Fibroblast of lung (primary cell): ENCODE measurements at regions not wholly inside any gene's neighbourhood (a gene's known extent, or its start where the extent isn't known, plus 50 kb on each side); places are given as distances from the start of the nearest gene placed in this dataset.

Experiments used
- DNase-seq, 2 donors: peaks; one replicate each; pipeline versions ENCODE4 v3.0.0 to v3.0.0-alpha.2; 2010; ENCODE audit warnings: low read depth in 2 of 2
- H2AFZ ChIP-seq: 2 replicates; pipeline ENCODE4 v1.5.1; 2012; ENCODE audit warnings: low read length, control low read depth, inconsistent platforms
- H3K27ac ChIP-seq: 2 replicates; pipeline ENCODE4 v1.5.1; 2011; ENCODE audit warnings: low read length, control low read depth; ENCODE audit not compliant: insufficient read depth
- H3K27me3 ChIP-seq: 2 replicates; pipeline ENCODE4 v1.5.1; 2011; ENCODE audit warnings: mild to moderate bottlenecking, low read length; ENCODE audit not compliant: control insufficient read depth, insufficient read depth
- H3K36me3 ChIP-seq: 2 replicates; pipeline ENCODE4 v1.5.1; 2011; ENCODE audit warnings: low read length; ENCODE audit not compliant: control insufficient read depth, insufficient read depth
- H3K4me1 ChIP-seq: 2 replicates; pipeline ENCODE4 v1.5.1; 2011; ENCODE audit warnings: low read length; ENCODE audit not compliant: control insufficient read depth, insufficient read depth; ENCODE audit errors: extremely low read depth
- H3K4me2 ChIP-seq: 2 replicates; pipeline ENCODE4 v1.5.1; 2011; ENCODE audit warnings: low read length, control low read depth; ENCODE audit not compliant: insufficient read depth; ENCODE audit errors: extremely low read depth
- H3K4me3 ChIP-seq, 4 experiments: fragments of 200-600 bp in 1 of 4; sonication (generic) in 1 of 4; replicated peaks in 1 of 4; 2 replicates each; pipeline ENCODE4 v1.5.1; 2011 to 2016; ENCODE audit warnings: low read length in 4 of 4, low read depth in 3 of 4, mild to moderate bottlenecking in 3 of 4, control low read depth in 2 of 4, inconsistent platforms in 1 of 4, mixed read lengths in 1 of 4; ENCODE audit not compliant: insufficient read depth in 1 of 4; ENCODE audit errors: control extremely low read depth in 1 of 4
- H3K79me2 ChIP-seq: 2 replicates; pipeline ENCODE4 v1.5.1; 2012; ENCODE audit warnings: mild to moderate bottlenecking, low read length, inconsistent platforms; ENCODE audit not compliant: control insufficient read depth, insufficient read depth
- H3K9ac ChIP-seq: 2 replicates; pipeline ENCODE4 v1.5.1; 2011; ENCODE audit warnings: mild to moderate bottlenecking, low read length, control low read depth; ENCODE audit not compliant: insufficient read depth
- H3K9me3 ChIP-seq: 2 replicates; pipeline ENCODE4 v1.5.1; 2012; ENCODE audit warnings: low read depth, low read length; ENCODE audit not compliant: control insufficient read depth, insufficient read depth
- H4K20me1 ChIP-seq: 2 replicates; pipeline ENCODE4 v1.5.1; 2011; ENCODE audit warnings: low read length; ENCODE audit not compliant: control insufficient read depth, insufficient read depth; ENCODE audit errors: extremely low read depth
- CTCF ChIP-seq, 2 donors: IDR thresholded peaks in 1 of 2; conservative IDR thresholded peaks in 1 of 2; 1 replicate in 1 of 2; 2 replicates in 1 of 2; pipeline ENCODE4 v1.5.1; 2011 to 2012; ENCODE audit warnings: low read length in 2 of 2, control low read depth in 1 of 2, inconsistent platforms in 1 of 2, low read depth in 1 of 2, mild to moderate bottlenecking in 1 of 2
- EZH2 ChIP-seq: IDR thresholded peaks from 2 replicates; pipeline ENCODE4 v1.5.1; 2012; ENCODE audit warnings: low read length, control low read depth, mild to moderate bottlenecking; ENCODE audit errors: missing control alignments

DNA sequence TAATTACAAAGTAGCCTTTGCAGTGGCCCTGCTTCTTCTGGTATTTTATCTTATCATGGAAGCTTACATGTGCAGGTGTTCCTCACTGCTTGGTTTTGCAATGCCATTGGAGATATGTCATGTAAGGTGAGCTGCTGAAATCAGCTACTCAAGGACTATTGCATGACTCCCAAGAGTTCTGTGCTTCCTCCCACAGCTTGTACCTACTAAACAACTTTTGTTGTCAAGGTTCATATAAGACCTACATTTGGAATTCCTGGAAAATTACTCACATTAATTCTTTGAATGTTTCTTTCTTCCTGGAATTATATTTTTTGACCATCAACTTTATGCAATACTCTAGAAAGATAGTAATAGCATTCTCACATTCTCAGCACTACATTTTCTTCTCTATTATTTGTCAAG is 427.5 kb upstream of the HSF2 start:
- DNase-seq: peak in 1 of 2 donors; percentile 73
- H3K9me3 ChIP-seq: no peaks in the 10 kb centered on the region
- no peak for TF ChIP-seq EZH2
- H3K4me3 ChIP-seq: no peak overlapping the region
- H2AFZ ChIP-seq: no peak overlapping the region
- no peaks in the 10 kb centered on the region for H3K4me1 ChIP-seq
- no peak overlapping the region for H3K9ac ChIP-seq
- H3K79me2 ChIP-seq: no peaks in the 10 kb centered on the region
- H3K27ac ChIP-seq: no peak overlapping the region
- no peaks in the 10 kb centered on the region for H3K27me3 ChIP-seq
- H3K36me3 ChIP-seq: no peaks in the 10 kb centered on the region
- no peaks in the 10 kb centered on the region for H4K20me1 ChIP-seq
- H3K4me2 ChIP-seq: no peak overlapping the region

GRCh38 chr6:121984956-121985355 is 414.5 kb upstream of the HSF2 start:
- Histone ChIP-seq H3K4me2 (no peak overlapping the region), H2AFZ (no peak overlapping the region), H3K4me1 (no peaks in the 10 kb centered on the region), H3K4me3 (no peak overlapping the region), H4K20me1 (no peaks in the 10 kb centered on the region), H3K27me3 (no peaks in the 10 kb centered on the region), H3K27ac (no peak overlapping the region), H3K9ac (no peak overlapping the region), H3K79me2 (no peaks in the 10 kb centered on the region), H3K9me3 (no peaks in the 10 kb centered on the region), H3K36me3 (no peaks in the 10 kb centered on the region)
- no peak for DNase-seq
- TF ChIP-seq CTCF (conservative IDR thresholded peaks at IDR 0.05 in 1 of 2, IDR thresholded peaks at IDR 0.05 in 1 of 2; ENCODE audit: low read depth in 1 of 2, low read length in 2 of 2): no peak
- no peak for TF ChIP-seq EZH2

DNA sequence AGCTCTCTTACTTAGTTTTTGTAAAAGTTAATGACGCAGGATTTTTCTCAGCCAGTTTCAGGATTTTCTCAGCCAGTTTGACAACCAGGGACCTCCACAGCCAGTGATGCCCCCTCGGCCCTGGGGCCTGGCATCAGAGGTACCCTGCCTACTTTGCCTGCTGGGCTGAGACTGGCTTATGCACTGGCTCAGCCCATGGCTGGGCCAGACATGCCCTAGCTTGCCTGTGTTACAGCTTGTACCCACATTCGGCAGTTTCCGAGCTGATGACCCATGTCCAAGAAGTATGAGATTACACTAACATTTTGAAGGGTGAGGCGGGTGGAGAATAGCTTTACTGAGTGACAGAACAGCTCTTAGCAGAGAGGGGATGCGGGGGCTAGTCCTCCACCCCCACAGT is 406.1 kb upstream of the HSF2 start:
- Histone ChIP-seq H3K79me2 (no peaks in the 10 kb centered on the region), H4K20me1 (no peaks in the 10 kb centered on the region), H3K9me3 (no peaks in the 10 kb centered on the region), H2AFZ (no peak overlapping the region), H3K4me2 (no peak overlapping the region), H3K27ac (no peak overlapping the region), H3K4me3 (no peak overlapping the region), H3K36me3 (no peaks in the 10 kb centered on the region), H3K9ac (no peak overlapping the region), H3K4me1 (no peaks in the 10 kb centered on the region), H3K27me3 (no peaks in the 10 kb centered on the region)
- TF ChIP-seq EZH2 (no peak), CTCF (conservative IDR thresholded peaks at IDR 0.05 in 1 of 2, IDR thresholded peaks at IDR 0.05 in 1 of 2; ENCODE audit: low read depth in 1 of 2, low read length in 2 of 2) (no peak)
- no peak for DNase-seq
